ENCODE measurements at regions not wholly inside any gene's neighbourhood (a gene's known extent, or its start where the extent isn't known, plus 50 kb on each side); places are given as distances from the start of the nearest gene placed in this dataset.
"Not testable (repeated sequence)": the region's sequence is repeated elsewhere in the genome, so short reads cannot be mapped to it uniquely, and the experiment has no call there.

- Mint-ChIP-seq H3K4me3 (no peak overlapping the region), H3K27me3 (no peaks in the 10 kb centered on the region), H3K27ac (no peak overlapping the region), H3K36me3 (ENCODE audit: low read depth) (peaks cover 4% of the 10 kb centered on the region), H3K9me3 (ENCODE audit: low read depth) (peaks cover 15% of the 10 kb centered on the region), H3K4me1 (peaks cover 4% of the 10 kb centered on the region)
- no peak for ATAC-seq
- intact Hi-C loops (cut with DNase I, micrococcal nuclease): no loop called here
- ChIA-PET POLR2A (no interaction called here), CTCF (no interaction called here)
- no peak for DNase-seq
Measured at GRCh38 chr13:73317140-73317539, 258.3 kb downstream of the KLF5 start.

GRCh38 chr13:73310366-73310765 is 251.6 kb downstream of the KLF5 start:
- peaks cover 4% of the 10 kb centered on the region for H3K36me3 Mint-ChIP-seq (ENCODE audit: low read depth)
- no peak overlapping the region for H3K27ac Mint-ChIP-seq
- H3K9me3 Mint-ChIP-seq (ENCODE audit: low read depth): peaks cover 15% of the 10 kb centered on the region
- ATAC-seq: no peak
- ChIA-PET CTCF (no interaction called here), POLR2A (no interaction called here)
- no peaks in the 10 kb centered on the region for H3K4me1 Mint-ChIP-seq
- intact Hi-C loops (cut with DNase I, micrococcal nuclease): no loop called here
- H3K27me3 Mint-ChIP-seq: peaks cover 2% of the 10 kb centered on the region
- no peak for DNase-seq
- H3K4me3 Mint-ChIP-seq: no peak overlapping the region

GRCh38 chr13:73307481-73307880 is 248.7 kb downstream of the KLF5 start:
- H3K36me3 Mint-ChIP-seq (ENCODE audit: low read depth): no peaks in the 10 kb centered on the region
- no peak for DNase-seq
- ChIA-PET POLR2A (no interaction called here), CTCF (no interaction called here)
- no peak overlapping the region for H3K4me3 Mint-ChIP-seq
- H3K9me3 Mint-ChIP-seq (ENCODE audit: low read depth): peaks cover 4% of the 10 kb centered on the region
- ATAC-seq: no peak
- H3K27me3 Mint-ChIP-seq: peaks cover 2% of the 10 kb centered on the region
- intact Hi-C loops (cut with DNase I, micrococcal nuclease): no loop called here
- H3K4me1 Mint-ChIP-seq: peaks cover 11% of the 10 kb centered on the region
- H3K27ac Mint-ChIP-seq: no peak overlapping the region

- Mint-ChIP-seq H3K9me3 (ENCODE audit: low read depth) (no peaks in the 10 kb centered on the region), H3K36me3 (ENCODE audit: low read depth) (no peaks in the 10 kb centered on the region), H3K4me3 (no peak overlapping the region), H3K27me3 (peaks cover 2% of the 10 kb centered on the region), H3K4me1 (peaks cover 11% of the 10 kb centered on the region), H3K27ac (no peak overlapping the region)
- intact Hi-C loops (cut with DNase I, micrococcal nuclease): no loop called here
- ATAC-seq (no peak), DNase-seq (no peak)
- ChIA-PET CTCF (no interaction called here), POLR2A (no interaction called here)
Measured at GRCh38 chr13:73306688-73307087, 247.9 kb downstream of the KLF5 start.

- intact Hi-C loops (cut with DNase I, micrococcal nuclease): loop anchor here (1.0 to 5.0 kb wide), 2 partner anchors 117 to 393 kb away; no protein-coding TSS in a partner anchor
- DNase-seq (no peak), ATAC-seq (no peak)
- no peak overlapping the region for H3K4me3 Mint-ChIP-seq
- POLR2A ChIA-PET: no interaction called here
- H3K9me3 Mint-ChIP-seq (ENCODE audit: low read depth): no peaks in the 10 kb centered on the region
- peaks cover 2% of the 10 kb centered on the region for H3K27me3 Mint-ChIP-seq
- H3K27ac Mint-ChIP-seq: no peak overlapping the region
- H3K4me1 Mint-ChIP-seq: peaks cover 11% of the 10 kb centered on the region
- CTCF ChIA-PET: interaction anchor here (0.6 to 1.0 kb wide), 2 partner anchors 15 to 49 kb away, joined by 3 read pairs; no protein-coding TSS in a partner anchor
- H3K36me3 Mint-ChIP-seq (ENCODE audit: low read depth): no peaks in the 10 kb centered on the region
Measured at GRCh38 chr13:73304442-73304841, 245.6 kb downstream of the KLF5 start.

- ChIA-PET POLR2A (no interaction called here), CTCF (interaction anchor here (1.0 kb wide), 1 partner anchor 15 kb away, joined by 3 read pairs; no protein-coding TSS in a partner anchor)
- Mint-ChIP-seq H3K4me3 (no peak overlapping the region), H3K4me1 (peaks cover 11% of the 10 kb centered on the region), H3K27me3 (peaks cover 2% of the 10 kb centered on the region), H3K27ac (no peak overlapping the region), H3K36me3 (ENCODE audit: low read depth) (no peaks in the 10 kb centered on the region), H3K9me3 (ENCODE audit: low read depth) (no peaks in the 10 kb centered on the region)
- peak; percentile 61 for DNase-seq
- ATAC-seq: peak; percentile 97
- intact Hi-C loops (cut with DNase I, micrococcal nuclease): loop anchor here (1.0 to 5.0 kb wide), 2 partner anchors 117 to 393 kb away; no protein-coding TSS in a partner anchor
Measured at GRCh38 chr13:73303851-73304250, 245.0 kb downstream of the KLF5 start.

- DNase-seq; H3K27ac Mint-ChIP-seq; ATAC-seq; H3K27me3 Mint-ChIP-seq; POLR2A ChIA-PET; H3K9me3 Mint-ChIP-seq (ENCODE audit: low read depth); H3K4me3 Mint-ChIP-seq; H3K36me3 Mint-ChIP-seq (ENCODE audit: low read depth); CTCF ChIA-PET: not testable (repeated sequence)
- peaks cover 11% of the 10 kb centered on the region for H3K4me1 Mint-ChIP-seq
- intact Hi-C loops (cut with DNase I, micrococcal nuclease): loop anchor here in 1 of 2 experiments (5.0 kb wide), 1 partner anchor 396 kb away; no protein-coding TSS in a partner anchor
Measured at GRCh38 chr13:73301622-73302021, 242.8 kb downstream of the KLF5 start.

- ChIA-PET CTCF (no interaction called here), POLR2A (no interaction called here)
- intact Hi-C loops (cut with DNase I, micrococcal nuclease): loop anchor here in 1 of 2 experiments (5.0 kb wide), 1 partner anchor 396 kb away; no protein-coding TSS in a partner anchor
- Mint-ChIP-seq H3K9me3 (ENCODE audit: low read depth) (no peaks in the 10 kb centered on the region), H3K4me1 (peaks cover 11% of the 10 kb centered on the region), H3K4me3 (no peak overlapping the region), H3K27me3 (no peaks in the 10 kb centered on the region), H3K27ac (no peak overlapping the region), H3K36me3 (ENCODE audit: low read depth) (no peaks in the 10 kb centered on the region)
- no peak for ATAC-seq
- no peak for DNase-seq
Measured at GRCh38 chr13:73300718-73301425, 242.1 kb downstream of the KLF5 start.

GRCh38 chr13:73299787-73300186 is 241.0 kb downstream of the KLF5 start:
- no peak overlapping the region for H3K27ac Mint-ChIP-seq
- ATAC-seq: no peak
- H3K4me1 Mint-ChIP-seq: peaks cover 11% of the 10 kb centered on the region
- intact Hi-C loops (cut with DNase I, micrococcal nuclease): loop anchor here in 1 of 2 experiments (5.0 kb wide), 1 partner anchor 398 kb away; no protein-coding TSS in a partner anchor
- DNase-seq: no peak
- H3K27me3 Mint-ChIP-seq: no peaks in the 10 kb centered on the region
- ChIA-PET CTCF (no interaction called here), POLR2A (no interaction called here)
- no peak overlapping the region for H3K4me3 Mint-ChIP-seq
- no peaks in the 10 kb centered on the region for H3K36me3 Mint-ChIP-seq (ENCODE audit: low read depth)
- H3K9me3 Mint-ChIP-seq (ENCODE audit: low read depth): no peaks in the 10 kb centered on the region

GRCh38 chr13:73293913-73294523 is 235.2 kb downstream of the KLF5 start:
- no peak overlapping the region for H3K4me3 Mint-ChIP-seq
- POLR2A ChIA-PET: no interaction called here
- ATAC-seq: no peak
- intact Hi-C loops (cut with DNase I, micrococcal nuclease): no loop called here
- CTCF ChIA-PET: no interaction called here
- no peaks in the 10 kb centered on the region for H3K36me3 Mint-ChIP-seq (ENCODE audit: low read depth)
- no peaks in the 10 kb centered on the region for H3K4me1 Mint-ChIP-seq
- H3K9me3 Mint-ChIP-seq (ENCODE audit: low read depth): no peaks in the 10 kb centered on the region
- no peak for DNase-seq
- no peak overlapping the region for H3K27ac Mint-ChIP-seq
- peaks cover 2% of the 10 kb centered on the region for H3K27me3 Mint-ChIP-seq

GRCh38 chr13:73292127-73292526 is 233.3 kb downstream of the KLF5 start:
- Mint-ChIP-seq H3K36me3 (ENCODE audit: low read depth) (no peaks in the 10 kb centered on the region), H3K27ac (no peak overlapping the region), H3K9me3 (ENCODE audit: low read depth) (no peaks in the 10 kb centered on the region), H3K4me1 (no peaks in the 10 kb centered on the region), H3K27me3 (peaks cover 2% of the 10 kb centered on the region), H3K4me3 (no peak overlapping the region)
- POLR2A ChIA-PET: no interaction called here
- intact Hi-C loops (cut with DNase I, micrococcal nuclease): no loop called here
- CTCF ChIA-PET: interaction anchor here (0.6 kb wide), 1 partner anchor 130 kb away, joined by 4 read pairs; no protein-coding TSS in a partner anchor
- ATAC-seq (no peak), DNase-seq (no peak)

GRCh38 chr13:73290844-73291243 is 232.0 kb downstream of the KLF5 start:
- no peaks in the 10 kb centered on the region for H3K4me1 Mint-ChIP-seq
- intact Hi-C loops (cut with DNase I, micrococcal nuclease): no loop called here
- ATAC-seq (no peak), DNase-seq (no peak)
- ChIA-PET CTCF (interaction anchor here (0.8 kb wide), 1 partner anchor 267 kb away, joined by 5 read pairs; no protein-coding TSS in a partner anchor), POLR2A (no interaction called here)
- no peak overlapping the region for H3K27ac Mint-ChIP-seq
- H3K27me3 Mint-ChIP-seq: peaks cover 2% of the 10 kb centered on the region
- H3K4me3 Mint-ChIP-seq: no peak overlapping the region
- H3K36me3 Mint-ChIP-seq (ENCODE audit: low read depth): no peaks in the 10 kb centered on the region
- no peaks in the 10 kb centered on the region for H3K9me3 Mint-ChIP-seq (ENCODE audit: low read depth)
